Stimulated activated CD4-positive, alpha-beta T cell treated with anti-CD3 and anti-CD28 coated beads, Interleukin-4, amount 100 ng/mL, for 24 hours (primary cell): ENCODE measurements at regions not wholly inside any gene's neighbourhood (a gene's known extent, or its start where the extent isn't known, plus 50 kb on each side); places are given as distances from the start of the nearest gene placed in this dataset.

Experiments used
- DNase-seq: peaks from one replicate; pipeline ENCODE4 v3.0.0-alpha.2; 2020

- no peak for DNase-seq
These were observed 182.8 kb downstream of the PIK3C3 start for GRCh38 chr18:42137693-42138375.

- no peak for DNase-seq
These were observed 186.4 kb downstream of the PIK3C3 start for GRCh38 chr18:42141439-42141838.

- DNase-seq = no peak
These were observed 200.0 kb downstream of the PIK3C3 start for GRCh38 chr18:42155024-42155423.

GRCh38 chr18:42156281-42156680 lies 201.2 kb downstream of the PIK3C3 start:
- DNase-seq = no peak

GRCh38 chr18:42157420-42157819 lies 202.4 kb downstream of the PIK3C3 start:
- no peak for DNase-seq

- no peak for DNase-seq
These were observed 202.8 kb downstream of the PIK3C3 start for GRCh38 chr18:42157878-42158277.

GRCh38 chr18:42159146-42159545 lies 204.1 kb downstream of the PIK3C3 start:
- DNase-seq = no peak

- DNase-seq = no peak
These were observed 208.3 kb downstream of the PIK3C3 start for GRCh38 chr18:42163321-42163720.

- DNase-seq = no peak
These were observed 209.5 kb downstream of the PIK3C3 start for GRCh38 chr18:42164556-42164955.

GRCh38 chr18:42165922-42166513 lies 211.0 kb downstream of the PIK3C3 start:
- no peak for DNase-seq

- no peak for DNase-seq
These were observed 213.5 kb downstream of the PIK3C3 start for GRCh38 chr18:42168487-42168886.

- DNase-seq = no peak
These were observed 213.9 kb downstream of the PIK3C3 start for GRCh38 chr18:42168907-42169306.

- no peak for DNase-seq
These were observed 219.9 kb downstream of the PIK3C3 start for GRCh38 chr18:42174909-42175308.

GRCh38 chr18:42176599-42176998 lies 221.6 kb downstream of the PIK3C3 start:
- DNase-seq = no peak

- no peak for DNase-seq
These were observed 222.4 kb downstream of the PIK3C3 start for GRCh38 chr18:42177390-42177789.

GRCh38 chr18:42178376-42179080 lies 223.5 kb downstream of the PIK3C3 start:
- no peak for DNase-seq

GRCh38 chr18:42179542-42180121 lies 224.6 kb downstream of the PIK3C3 start:
- DNase-seq = no peak

GRCh38 chr18:42181474-42181873 lies 226.4 kb downstream of the PIK3C3 start:
- DNase-seq = no peak

- no peak for DNase-seq
These were observed 228.0 kb downstream of the PIK3C3 start for GRCh38 chr18:42182728-42183700.

GRCh38 chr18:42183746-42184145 lies 228.7 kb downstream of the PIK3C3 start:
- DNase-seq = no peak

GRCh38 chr18:42184685-42185477 lies 229.8 kb downstream of the PIK3C3 start:
- no peak for DNase-seq

- DNase-seq = no peak
These were observed 230.5 kb downstream of the PIK3C3 start for GRCh38 chr18:42185486-42185885.
